ENCODE measurements at regions not wholly inside any gene's neighbourhood (a gene's known extent, or its start where the extent isn't known, plus 50 kb on each side); places are given as distances from the start of the nearest gene placed in this dataset.

DNA sequence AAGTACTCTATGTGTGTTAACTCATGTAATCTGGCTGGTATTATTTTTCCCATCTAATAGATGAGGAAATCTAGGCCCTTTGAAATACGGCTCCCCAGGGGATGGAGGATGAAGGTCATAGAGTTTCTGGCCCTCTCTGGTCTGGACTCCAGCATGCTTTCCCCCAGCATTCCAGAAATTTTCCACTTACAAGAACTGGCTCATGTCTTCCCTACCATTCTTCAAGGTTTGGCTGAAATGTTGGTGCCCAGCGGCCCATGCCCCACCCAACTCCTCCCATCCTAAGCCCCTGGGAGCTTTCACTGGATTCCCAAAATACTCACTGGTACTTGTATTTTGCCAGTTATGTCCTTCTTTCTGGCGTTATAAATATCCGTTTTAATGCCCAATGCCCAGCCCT, 237.5 kb upstream of the NLRP1 start:
- H3F3A ChIP-seq (ENCODE audit: insufficient read depth, low read length), result no peaks in the 10 kb centered on the region
- H3K79me2 ChIP-seq (ENCODE audit: low read length), result no peaks in the 10 kb centered on the region
- H3K27me3 ChIP-seq (replicated peaks; ENCODE audit: insufficient read depth, low read length), result no peaks in the 10 kb centered on the region
- TF ChIP-seq CTCF (IDR thresholded peaks at IDR 0.05; ENCODE audit: low read length) (no peak), EZH2phosphoT487 (IDR thresholded peaks at IDR 0.05; ENCODE audit: low read length) (no peak), EZH2 (optimal IDR thresholded peaks at IDR 0.05; ENCODE audit: low read depth, low read length) (no peak)
- no peak overlapping the region for H3K4me3 ChIP-seq (ENCODE audit: low read length)
- H3K4me1 ChIP-seq (ENCODE audit: low read length), result no peaks in the 10 kb centered on the region
- no peaks in the 10 kb centered on the region for H4K20me1 ChIP-seq (ENCODE audit: insufficient read depth, low read length)
- H3K9me2 ChIP-seq (replicated peaks; ENCODE audit: insufficient read depth, low read length), result no peaks in the 10 kb centered on the region
- no peak overlapping the region for H3K9ac ChIP-seq (ENCODE audit: low read length)
- H3K36me3 ChIP-seq (replicated peaks; ENCODE audit: insufficient read depth, low read length), result no peaks in the 10 kb centered on the region
- H3K27ac ChIP-seq (ENCODE audit: low read length), result no peak overlapping the region
- no peak overlapping the region for H3K4me2 ChIP-seq (ENCODE audit: low read depth, low read length)
- H3K9me3 ChIP-seq (replicated peaks; ENCODE audit: insufficient read depth, low read length), result no peaks in the 10 kb centered on the region
- H2AFZ ChIP-seq (ENCODE audit: low read length), result no peak overlapping the region
- no peak for DNase-seq

GRCh38 chr17:5822281-5823060, 238.2 kb upstream of the NLRP1 start:
- Histone ChIP-seq H3K4me1 (ENCODE audit: low read length) (no peaks in the 10 kb centered on the region), H4K20me1 (ENCODE audit: insufficient read depth, low read length) (no peaks in the 10 kb centered on the region), H3K9me3 (replicated peaks; ENCODE audit: insufficient read depth, low read length) (no peaks in the 10 kb centered on the region), H3K9ac (ENCODE audit: low read length) (no peak overlapping the region), H3K79me2 (ENCODE audit: low read length) (no peaks in the 10 kb centered on the region), H3K9me2 (replicated peaks; ENCODE audit: insufficient read depth, low read length) (no peaks in the 10 kb centered on the region), H3K4me3 (ENCODE audit: low read length) (no peak overlapping the region), H3K4me2 (ENCODE audit: low read depth, low read length) (no peak overlapping the region), H3K36me3 (replicated peaks; ENCODE audit: insufficient read depth, low read length) (no peaks in the 10 kb centered on the region), H2AFZ (ENCODE audit: low read length) (no peak overlapping the region), H3K27ac (ENCODE audit: low read length) (no peak overlapping the region), H3K27me3 (replicated peaks; ENCODE audit: insufficient read depth, low read length) (no peaks in the 10 kb centered on the region), H3F3A (ENCODE audit: insufficient read depth, low read length) (no peaks in the 10 kb centered on the region)
- no peak for DNase-seq
- TF ChIP-seq EZH2phosphoT487 (IDR thresholded peaks at IDR 0.05; ENCODE audit: low read length) (no peak), CTCF (IDR thresholded peaks at IDR 0.05; ENCODE audit: low read length) (no peak), EZH2 (optimal IDR thresholded peaks at IDR 0.05; ENCODE audit: low read depth, low read length) (no peak)

- Histone ChIP-seq H3K4me1 (ENCODE audit: low read length) (no peaks in the 10 kb centered on the region), H3K4me2 (ENCODE audit: low read depth, low read length) (no peak overlapping the region), H3K79me2 (ENCODE audit: low read length) (no peaks in the 10 kb centered on the region), H4K20me1 (ENCODE audit: insufficient read depth, low read length) (no peaks in the 10 kb centered on the region), H3K4me3 (ENCODE audit: low read length) (no peak overlapping the region), H3F3A (ENCODE audit: insufficient read depth, low read length) (no peaks in the 10 kb centered on the region), H3K27me3 (replicated peaks; ENCODE audit: insufficient read depth, low read length) (no peaks in the 10 kb centered on the region), H3K27ac (ENCODE audit: low read length) (no peak overlapping the region), H3K9me3 (replicated peaks; ENCODE audit: insufficient read depth, low read length) (no peaks in the 10 kb centered on the region), H3K9ac (ENCODE audit: low read length) (no peak overlapping the region), H3K9me2 (replicated peaks; ENCODE audit: insufficient read depth, low read length) (no peaks in the 10 kb centered on the region), H3K36me3 (replicated peaks; ENCODE audit: insufficient read depth, low read length) (no peaks in the 10 kb centered on the region), H2AFZ (ENCODE audit: low read length) (no peak overlapping the region)
- TF ChIP-seq EZH2phosphoT487 (IDR thresholded peaks at IDR 0.05; ENCODE audit: low read length) (no peak), CTCF (IDR thresholded peaks at IDR 0.05; ENCODE audit: low read length) (no peak), EZH2 (optimal IDR thresholded peaks at IDR 0.05; ENCODE audit: low read depth, low read length) (no peak)
- no peak for DNase-seq
Measured at GRCh38 chr17:5823219-5823618, 238.9 kb upstream of the NLRP1 start.
